Embryonic facial prominence (tissue), 1 donor: ENCODE measurements at regions not wholly inside any gene's neighbourhood (a gene's known extent, or its start where the extent isn't known, plus 50 kb on each side); places are given as distances from the start of the nearest gene placed in this dataset.
"Not testable (repeated sequence)": the region's sequence is repeated elsewhere in the genome, so short reads cannot be mapped to it uniquely, and the experiment has no call there.

Experiments used
- DNase-seq: peaks from one replicate; pipeline ENCODE4 v3.0.0-alpha.2; 2016; ENCODE audit errors: extremely low spot score

GRCh38 chr11:24153337-24153736 lies 343.5 kb upstream of the LUZP2 start:
- DNase-seq: no peak

- DNase-seq: no peak
Observed at GRCh38 chr11:24155792-24156191, 341.1 kb upstream of the LUZP2 start.

- DNase-seq: no peak
Observed at GRCh38 chr11:24157316-24157715, 339.5 kb upstream of the LUZP2 start.

GRCh38 chr11:24161587-24161986 lies 335.3 kb upstream of the LUZP2 start:
- no peak for DNase-seq

GRCh38 chr11:24163146-24163545 lies 333.7 kb upstream of the LUZP2 start:
- DNase-seq: no peak

GRCh38 chr11:24163841-24164240 lies 333.0 kb upstream of the LUZP2 start:
- no peak for DNase-seq

GRCh38 chr11:24171869-24172268 lies 325.0 kb upstream of the LUZP2 start:
- no peak for DNase-seq

GRCh38 chr11:24181395-24182047 lies 315.3 kb upstream of the LUZP2 start:
- no peak for DNase-seq

- DNase-seq: not testable (repeated sequence)
Observed at GRCh38 chr11:24185535-24185934, 311.3 kb upstream of the LUZP2 start.

GRCh38 chr11:24196733-24197132 lies 300.1 kb upstream of the LUZP2 start:
- no peak for DNase-seq

GRCh38 chr11:24198481-24198880 lies 298.4 kb upstream of the LUZP2 start:
- no peak for DNase-seq

- DNase-seq: no peak
Observed at GRCh38 chr11:24199461-24199860, 297.4 kb upstream of the LUZP2 start.

- DNase-seq: no peak
Observed at GRCh38 chr11:24206030-24206429, 290.8 kb upstream of the LUZP2 start.

- no peak for DNase-seq
Observed at GRCh38 chr11:24206511-24206910, 290.3 kb upstream of the LUZP2 start.

- DNase-seq: no peak
Observed at GRCh38 chr11:24216488-24216887, 280.4 kb upstream of the LUZP2 start.

- not testable (repeated sequence) for DNase-seq
Observed at GRCh38 chr11:24217319-24217718, 279.5 kb upstream of the LUZP2 start.

- no peak for DNase-seq
Observed at GRCh38 chr11:24225501-24225900, 271.4 kb upstream of the LUZP2 start.

- DNase-seq: no peak
Observed at GRCh38 chr11:24226606-24227005, 270.2 kb upstream of the LUZP2 start.

GRCh38 chr11:24233041-24233440 lies 263.8 kb upstream of the LUZP2 start:
- DNase-seq: no peak

- no peak for DNase-seq
Observed at GRCh38 chr11:24234822-24235508, 261.9 kb upstream of the LUZP2 start.

GRCh38 chr11:24238771-24239645 lies 257.8 kb upstream of the LUZP2 start:
- no peak for DNase-seq

- DNase-seq: no peak
Observed at GRCh38 chr11:24239930-24240329, 256.9 kb upstream of the LUZP2 start.
